Ishikawa (cell line): ENCODE measurements at regions not wholly inside any gene's neighbourhood (a gene's known extent, or its start where the extent isn't known, plus 50 kb on each side); places are given as distances from the start of the nearest gene placed in this dataset.

ENCODE experiments used
- CEBPB ChIP-seq: IDR thresholded peaks from 2 replicates; pipeline ENCODE4 v1.6.1; 2012
- CREB1 ChIP-seq: IDR thresholded peaks from 2 replicates; pipeline ENCODE4 v1.6.1; 2012; ENCODE audit warnings: low read depth
- EGR1 ChIP-seq: IDR thresholded peaks from 2 replicates; pipeline ENCODE4 v1.6.1; 2012
- EP300 ChIP-seq: IDR thresholded peaks from 2 replicates; pipeline ENCODE4 v1.6.1; 2012; ENCODE audit warnings: borderline replicate concordance
- FOXM1 ChIP-seq: IDR thresholded peaks from 2 replicates; pipeline ENCODE4 v1.6.1; 2012; ENCODE audit warnings: low read depth, borderline replicate concordance
- MAX ChIP-seq: IDR thresholded peaks from 2 replicates; pipeline ENCODE4 v1.6.1; 2012
- NFIC ChIP-seq: IDR thresholded peaks from 2 replicates; pipeline ENCODE4 v1.6.1; 2012
- RAD21 ChIP-seq: IDR thresholded peaks from 2 replicates; pipeline ENCODE4 v1.6.1; 2012; ENCODE audit warnings: low read depth
- REST ChIP-seq: IDR thresholded peaks from 2 replicates; pipeline ENCODE4 v1.6.1; 2012; ENCODE audit warnings: low read depth, mild to moderate bottlenecking
- TAF1 ChIP-seq: IDR thresholded peaks from 2 replicates; pipeline ENCODE4 v1.6.1; 2012; ENCODE audit warnings: low read depth, mild to moderate bottlenecking
- TCF12 ChIP-seq: IDR thresholded peaks from 2 replicates; pipeline ENCODE4 v1.6.1; 2012; ENCODE audit warnings: low read depth
- TEAD4 ChIP-seq: IDR thresholded peaks from 2 replicates; pipeline ENCODE4 v1.6.1; 2012
- USF1 ChIP-seq: IDR thresholded peaks from 2 replicates; pipeline ENCODE4 v1.6.1; 2012
- YY1 ChIP-seq: IDR thresholded peaks from 2 replicates; pipeline ENCODE4 v1.6.1; 2012; ENCODE audit warnings: low read depth
- ZBTB7A ChIP-seq: IDR thresholded peaks from 2 replicates; pipeline ENCODE4 v1.6.1; 2012; ENCODE audit warnings: low read depth

GRCh38 chrX:124747295-124747694 is 400.9 kb downstream of the SH2D1A start:
- no peak for TF ChIP-seq TCF12
- TF ChIP-seq MAX: no peak
- TF ChIP-seq USF1: no peak
- no peak for TF ChIP-seq TAF1
- no peak for TF ChIP-seq CEBPB
- TF ChIP-seq ZBTB7A: no peak
- no peak for TF ChIP-seq FOXM1
- no peak for TF ChIP-seq REST
- TF ChIP-seq RAD21: no peak
- no peak for TF ChIP-seq NFIC
- no peak for TF ChIP-seq YY1
- no peak for TF ChIP-seq TEAD4
- TF ChIP-seq CREB1: no peak
- TF ChIP-seq EGR1: no peak
- TF ChIP-seq EP300: no peak

- TF ChIP-seq TEAD4: no peak
- TF ChIP-seq EP300: no peak
- TF ChIP-seq REST: no peak
- no peak for TF ChIP-seq ZBTB7A
- no peak for TF ChIP-seq TCF12
Observed at GRCh38 chrX:124764354-124764753, 418.0 kb downstream of the SH2D1A start.

- TF ChIP-seq EP300: no peak
- TF ChIP-seq CEBPB: no peak
- no peak for TF ChIP-seq TAF1
- TF ChIP-seq MAX: no peak
- TF ChIP-seq TEAD4: no peak
- no peak for TF ChIP-seq RAD21
Observed at GRCh38 chrX:124769166-124769565, 422.8 kb downstream of the SH2D1A start.

- no peak for TF ChIP-seq NFIC
Observed at GRCh38 chrX:124771292-124771691, 424.9 kb downstream of the SH2D1A start.

GRCh38 chrX:124791492-124792095 is 445.2 kb downstream of the SH2D1A start:
- TF ChIP-seq ZBTB7A (no peak), TAF1 (no peak), TCF12 (no peak), RAD21 (no peak), YY1 (no peak), NFIC (no peak), TEAD4 (no peak), USF1 (no peak), EGR1 (no peak), CREB1 (no peak), CEBPB (no peak), EP300 (no peak), MAX (no peak), FOXM1 (no peak), REST (no peak)
